HG03520 (cell line): ENCODE measurements at regions not wholly inside any gene's neighbourhood (a gene's known extent, or its start where the extent isn't known, plus 50 kb on each side); places are given as distances from the start of the nearest gene placed in this dataset.
"Not testable (repeated sequence)": the region's sequence is repeated elsewhere in the genome, so short reads cannot be mapped to it uniquely, and the experiment has no call there.

ENCODE experiments used
- ATAC-seq: cut with Tn5 transposase; IDR thresholded peaks from one replicate; pipeline ENCODE4 v1.9.1; 2021; ENCODE audit warnings: mild to moderate bottlenecking, moderate library complexity; ENCODE audit not compliant: unreplicated experiment

DNA sequence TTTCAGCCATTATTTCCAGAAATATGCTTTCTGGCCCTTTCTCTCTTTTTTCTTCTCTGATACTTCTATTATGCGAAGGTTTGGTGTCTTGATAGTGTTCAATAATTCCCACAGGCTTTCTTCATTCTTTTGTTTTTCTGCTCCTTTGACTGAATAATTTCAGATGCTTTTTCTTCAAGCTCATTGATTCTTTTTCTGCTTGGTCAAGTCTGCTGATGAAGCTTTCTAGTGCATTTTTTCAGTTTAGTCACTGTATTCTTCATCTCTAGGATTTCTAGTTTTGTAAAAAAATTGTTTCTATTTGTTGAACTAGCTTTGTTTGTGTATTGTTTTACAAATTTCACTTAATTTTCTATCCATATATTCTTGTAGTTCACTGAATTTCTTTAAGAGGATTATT is 304.0 kb upstream of the TARS1 start:
- ATAC-seq = no peak

- not testable (repeated sequence) for ATAC-seq
Measured at GRCh38 chr5:33138145-33138544, 302.6 kb upstream of the TARS1 start.

DNA sequence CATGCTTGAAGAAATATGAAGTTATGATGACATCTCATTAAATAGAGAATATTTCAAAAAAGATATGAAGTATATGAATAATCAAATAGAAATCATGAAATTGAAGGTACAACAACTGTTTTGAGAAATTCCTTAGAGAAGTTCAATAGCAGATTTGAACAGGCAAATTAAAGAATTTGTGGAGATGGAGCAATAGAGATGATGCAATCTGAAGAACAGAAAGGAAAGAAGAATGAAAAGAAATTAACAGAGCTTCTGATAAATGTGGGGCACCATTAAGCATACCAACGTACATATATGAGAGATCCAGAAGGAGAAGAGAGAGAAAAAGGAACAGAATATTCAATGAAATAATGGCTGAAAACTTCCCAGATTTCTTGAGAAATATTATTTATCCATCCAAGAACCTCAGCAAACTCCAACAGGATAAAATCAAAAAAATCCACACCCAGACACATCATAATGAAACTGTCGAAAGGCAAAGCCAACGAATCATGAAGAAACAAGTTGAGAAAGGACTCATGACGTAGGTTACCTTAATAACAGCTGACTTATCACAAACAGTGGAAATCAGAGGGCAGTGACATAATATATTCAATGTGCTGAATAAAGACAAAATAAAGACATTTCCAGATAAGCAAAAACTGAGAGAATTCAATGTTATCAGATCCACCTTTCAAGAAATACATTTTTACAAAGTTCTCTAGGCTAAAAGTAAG is 297.2 kb upstream of the TARS1 start:
- no peak for ATAC-seq

DNA sequence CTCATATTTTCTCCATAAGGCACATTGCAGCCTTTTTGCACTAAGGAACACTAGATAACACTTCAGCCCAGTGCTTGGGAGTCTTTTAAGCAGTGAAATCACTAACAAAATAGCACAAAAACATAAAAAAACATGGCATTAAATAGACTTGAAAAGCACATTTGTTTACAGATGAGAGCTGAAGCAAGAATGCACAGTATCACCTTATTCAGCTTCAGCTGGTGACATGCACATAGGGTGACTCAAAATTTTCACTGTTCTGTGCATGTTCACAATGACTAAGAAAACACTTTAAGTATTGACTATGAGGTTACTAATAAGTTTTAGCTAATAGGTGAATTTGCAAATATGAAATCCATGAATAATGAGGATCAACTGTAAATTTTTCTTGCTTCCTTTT is 293.9 kb upstream of the TARS1 start:
- ATAC-seq = no peak

- ATAC-seq = no peak
Measured at GRCh38 chr5:33148076-33148513, 292.7 kb upstream of the TARS1 start.

DNA sequence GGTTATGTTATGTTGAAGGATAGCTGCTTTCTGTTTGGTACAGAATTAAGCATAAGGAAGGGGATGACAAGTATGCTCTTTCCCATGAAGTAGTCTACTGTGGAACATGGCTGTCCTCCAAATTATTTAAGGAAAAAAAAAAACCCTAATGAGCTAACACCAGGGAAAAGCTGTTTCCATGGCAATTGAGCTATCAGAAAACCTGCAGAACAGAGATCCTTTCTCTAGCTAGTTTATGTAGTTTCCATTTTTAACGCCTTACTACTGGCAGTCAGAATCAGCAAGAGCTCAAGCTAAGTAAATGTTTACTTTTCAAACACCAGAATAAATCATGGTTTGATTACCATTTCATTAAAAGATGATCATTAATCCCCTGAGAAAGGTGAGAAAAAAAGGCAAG is 287.4 kb upstream of the TARS1 start:
- ATAC-seq = no peak

DNA sequence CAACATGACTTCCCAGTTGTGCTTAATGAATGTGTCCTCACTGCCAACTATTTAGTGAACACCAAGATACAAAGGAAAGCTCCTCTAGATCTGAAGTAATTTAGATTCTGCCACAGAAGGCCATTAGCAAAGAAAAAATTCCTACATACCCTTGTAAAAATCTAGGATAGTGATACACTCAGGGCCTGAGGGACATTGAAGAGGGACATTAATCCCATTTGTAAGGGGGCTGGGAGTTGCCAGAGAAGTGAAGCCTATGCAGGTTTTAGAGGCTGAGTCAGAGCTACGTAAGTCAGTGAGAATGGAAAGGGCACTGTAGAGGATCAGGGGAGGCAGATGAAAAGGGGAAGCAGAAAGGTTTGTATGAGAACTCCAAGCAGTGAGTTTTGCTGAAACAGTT is 286.9 kb upstream of the TARS1 start:
- ATAC-seq = no peak

GRCh38 chr5:33160871-33161270 is 279.9 kb upstream of the TARS1 start:
- no peak for ATAC-seq

GRCh38 chr5:33161421-33161820 is 279.3 kb upstream of the TARS1 start:
- no peak for ATAC-seq

- no peak for ATAC-seq
Measured at GRCh38 chr5:33162057-33162456, 278.7 kb upstream of the TARS1 start.

DNA sequence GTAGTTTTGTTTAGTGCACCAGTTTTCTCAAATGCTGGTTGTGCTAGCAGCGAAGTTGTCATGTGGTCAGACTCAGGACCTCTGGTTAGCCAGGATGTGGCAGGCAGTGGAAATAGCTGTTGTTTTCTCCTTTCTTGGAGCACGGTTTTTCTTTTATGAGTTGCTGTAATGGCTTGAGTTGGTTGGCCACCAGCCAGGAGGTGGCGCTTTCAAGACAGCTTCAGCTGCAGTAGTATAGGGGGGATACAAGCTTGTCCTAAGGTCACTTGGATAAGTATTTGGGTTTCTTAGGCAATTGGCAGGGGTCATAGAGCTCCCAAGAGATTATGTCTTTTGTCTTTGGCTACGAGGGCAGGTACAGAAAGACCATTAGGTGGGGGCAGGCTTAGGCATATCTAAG is 274.2 kb upstream of the TARS1 start:
- ATAC-seq = no peak

GRCh38 chr5:33166948-33167347 is 273.8 kb upstream of the TARS1 start:
- no peak for ATAC-seq

- no peak for ATAC-seq
Measured at GRCh38 chr5:33167541-33167940, 273.2 kb upstream of the TARS1 start.

DNA sequence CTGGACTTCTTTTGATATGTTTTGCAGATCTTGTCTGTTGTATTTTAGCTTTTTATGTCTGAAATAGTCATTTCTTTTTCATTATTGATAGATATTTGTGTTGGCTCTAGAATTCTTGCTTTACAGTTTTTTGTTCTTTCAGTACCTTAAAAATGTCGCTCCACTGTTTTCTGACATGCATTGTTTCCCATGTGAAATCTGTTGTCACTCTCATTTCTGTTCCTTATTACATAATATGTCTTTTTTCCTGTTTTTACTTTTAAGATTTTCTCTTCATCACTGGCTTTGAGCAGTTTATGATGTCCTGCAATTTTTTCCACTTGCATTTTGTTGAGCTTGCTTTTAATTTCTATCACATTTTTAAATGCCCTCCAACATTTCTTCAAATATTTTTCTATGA is 270.4 kb upstream of the TARS1 start:
- no peak for ATAC-seq

DNA sequence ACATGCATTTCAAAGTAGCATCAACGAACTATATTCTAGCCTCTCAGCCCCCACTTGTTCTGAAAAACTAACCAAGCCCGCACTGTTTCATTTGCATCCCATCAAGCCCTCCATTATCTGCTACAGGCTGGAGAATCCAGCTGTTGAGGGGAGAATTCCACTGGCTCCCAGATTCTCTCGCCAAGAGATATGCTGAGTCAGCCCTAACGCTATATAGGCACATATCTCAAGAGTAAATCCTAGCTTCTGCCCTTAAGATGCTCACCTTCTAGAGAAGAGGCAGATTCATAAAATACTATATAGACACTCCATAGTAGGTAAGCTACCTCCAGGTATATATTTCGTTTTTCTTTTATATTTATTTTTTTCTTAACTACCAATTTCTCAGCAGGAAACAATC is 266.4 kb upstream of the TARS1 start:
- no peak for ATAC-seq

GRCh38 chr5:33179301-33179700 is 261.5 kb upstream of the TARS1 start:
- ATAC-seq = no peak

- ATAC-seq = no peak
Measured at GRCh38 chr5:33180900-33181299, 259.9 kb upstream of the TARS1 start.

DNA sequence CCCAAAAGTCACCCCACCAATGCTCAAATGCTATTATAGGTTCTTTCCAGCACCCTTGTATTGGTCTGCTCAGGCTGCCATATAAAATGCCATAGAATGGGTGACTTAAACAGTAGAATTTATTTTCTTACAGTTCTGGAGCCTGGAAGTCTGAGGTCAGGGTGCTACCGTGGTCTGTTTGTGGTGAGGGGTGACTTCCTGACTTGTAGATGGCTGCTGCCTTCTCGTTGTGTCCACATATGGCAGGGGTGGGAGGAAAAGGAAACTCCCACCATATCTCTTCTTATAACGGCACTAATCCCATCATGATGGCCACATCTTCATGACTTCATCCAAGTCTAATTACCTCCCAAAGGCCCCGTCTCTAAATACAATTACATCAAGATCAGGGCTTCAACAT is 257.8 kb upstream of the TARS1 start:
- no peak for ATAC-seq

GRCh38 chr5:33184367-33184766 is 256.4 kb upstream of the TARS1 start:
- ATAC-seq = no peak

GRCh38 chr5:33188089-33188488 is 252.7 kb upstream of the TARS1 start:
- no peak for ATAC-seq

GRCh38 chr5:33194914-33195313 is 245.9 kb upstream of the TARS1 start:
- no peak for ATAC-seq

DNA sequence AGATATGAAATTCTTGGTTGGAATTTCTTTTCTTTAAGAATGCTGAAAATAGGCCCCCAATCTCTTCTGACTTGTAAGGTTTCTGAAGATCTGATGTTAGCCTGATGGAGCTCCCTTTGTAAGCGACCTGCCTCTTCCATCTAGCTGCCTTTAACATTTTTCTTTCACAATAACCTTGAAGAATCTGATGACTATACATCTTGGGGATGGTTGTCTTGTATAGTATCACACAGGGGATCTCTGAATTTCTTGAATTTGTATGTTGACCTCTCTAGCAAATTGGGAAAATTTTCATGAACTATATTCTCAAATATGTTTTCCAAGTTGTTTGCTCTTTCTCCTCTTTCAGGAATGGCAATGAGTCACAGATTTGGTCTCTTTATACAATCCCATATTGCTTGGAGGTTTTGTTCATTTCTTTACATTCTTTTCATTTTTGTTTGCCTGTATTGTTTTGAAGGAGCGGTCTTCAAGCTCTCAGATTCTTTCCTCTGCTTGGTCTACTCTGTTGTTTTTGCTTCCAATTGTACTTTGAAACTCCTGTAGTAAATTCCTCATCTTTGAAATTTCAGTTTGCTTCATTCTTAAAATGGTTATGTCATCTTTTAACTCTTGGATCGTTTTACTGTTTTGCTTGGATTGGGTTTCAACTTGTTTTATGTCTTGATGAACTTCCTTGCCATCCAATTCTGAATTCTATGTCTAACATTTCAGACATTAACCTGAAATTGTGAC is 245.2 kb upstream of the TARS1 start:
- ATAC-seq = no peak

DNA sequence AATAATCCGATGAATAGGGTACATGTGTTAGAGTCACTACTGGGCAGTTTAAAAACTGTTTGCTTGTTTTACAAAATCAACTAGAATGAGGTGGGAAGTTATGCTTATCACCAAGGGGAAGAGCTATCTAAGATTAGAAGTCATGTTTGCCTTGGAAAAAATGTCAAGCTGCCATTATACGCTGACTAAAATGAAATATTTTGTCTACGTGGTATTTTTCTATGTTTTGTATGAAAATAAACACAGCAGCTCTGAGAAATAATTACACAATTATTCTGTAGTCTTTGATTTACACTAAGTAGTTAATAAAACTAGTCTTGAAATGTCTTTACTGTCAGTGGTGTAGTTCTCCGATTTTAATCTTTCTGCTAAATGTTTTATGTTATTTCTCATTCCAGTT is 241.9 kb upstream of the TARS1 start:
- no peak for ATAC-seq
